Chondrocyte (in vitro differentiated cells): ENCODE measurements at regions not wholly inside any gene's neighbourhood (a gene's known extent, or its start where the extent isn't known, plus 50 kb on each side); places are given as distances from the start of the nearest gene placed in this dataset.

Source experiments
- DNase-seq: peaks from one replicate; pipeline ENCODE4 v3.0.0; 2021; ENCODE audit warnings: mixed read lengths, low spot score
- H3K27ac Mint-ChIP-seq: one replicate; pipeline ENCODE4 v1.8.0; 2021; ENCODE audit warnings: mild to moderate bottlenecking, moderate library complexity, mixed read lengths; ENCODE audit not compliant: unreplicated experiment
- H3K27me3 Mint-ChIP-seq: 2 replicates; pipeline ENCODE4 v1.8.0; 2021; ENCODE audit warnings: low read depth, mixed read lengths
- H3K36me3 Mint-ChIP-seq: 2 replicates; pipeline ENCODE4 v1.8.0; 2021; ENCODE audit warnings: low read depth, mixed read lengths
- H3K4me1 Mint-ChIP-seq: 2 replicates; pipeline ENCODE4 v1.8.0; 2021; ENCODE audit warnings: low read depth, mild to moderate bottlenecking, mixed read lengths
- H3K4me3 Mint-ChIP-seq: one replicate; pipeline ENCODE4 v1.8.0; 2021; ENCODE audit warnings: mild to moderate bottlenecking, moderate library complexity, mixed read lengths; ENCODE audit not compliant: unreplicated experiment
- H3K9me3 Mint-ChIP-seq: 2 replicates; pipeline ENCODE4 v1.8.0; 2021; ENCODE audit warnings: low read depth, mixed read lengths
- TF ChIP-seq, protein P1 (sequence below): fragments of 200-600 bp; sonication (generic); IDR thresholded peaks from 2 replicates; pipeline ENCODE4 v1.5.0; 2021; ENCODE audit warnings: antibody characterized with exemption, mild to moderate bottlenecking, moderate library complexity

GRCh38 chr22:27207907-27208306, 550.5 kb downstream of the MIAT start:
- Mint-ChIP-seq H3K9me3 (no peaks in the 10 kb centered on the region), H3K27me3 (no peaks in the 10 kb centered on the region), H3K4me3 (no peak overlapping the region), H3K36me3 (peaks cover 2% of the 10 kb centered on the region), H3K4me1 (peaks cover 66% of the 10 kb centered on the region), H3K27ac (peak overlapping the region; percentile 88)
- TF ChIP-seq, protein P1, sequence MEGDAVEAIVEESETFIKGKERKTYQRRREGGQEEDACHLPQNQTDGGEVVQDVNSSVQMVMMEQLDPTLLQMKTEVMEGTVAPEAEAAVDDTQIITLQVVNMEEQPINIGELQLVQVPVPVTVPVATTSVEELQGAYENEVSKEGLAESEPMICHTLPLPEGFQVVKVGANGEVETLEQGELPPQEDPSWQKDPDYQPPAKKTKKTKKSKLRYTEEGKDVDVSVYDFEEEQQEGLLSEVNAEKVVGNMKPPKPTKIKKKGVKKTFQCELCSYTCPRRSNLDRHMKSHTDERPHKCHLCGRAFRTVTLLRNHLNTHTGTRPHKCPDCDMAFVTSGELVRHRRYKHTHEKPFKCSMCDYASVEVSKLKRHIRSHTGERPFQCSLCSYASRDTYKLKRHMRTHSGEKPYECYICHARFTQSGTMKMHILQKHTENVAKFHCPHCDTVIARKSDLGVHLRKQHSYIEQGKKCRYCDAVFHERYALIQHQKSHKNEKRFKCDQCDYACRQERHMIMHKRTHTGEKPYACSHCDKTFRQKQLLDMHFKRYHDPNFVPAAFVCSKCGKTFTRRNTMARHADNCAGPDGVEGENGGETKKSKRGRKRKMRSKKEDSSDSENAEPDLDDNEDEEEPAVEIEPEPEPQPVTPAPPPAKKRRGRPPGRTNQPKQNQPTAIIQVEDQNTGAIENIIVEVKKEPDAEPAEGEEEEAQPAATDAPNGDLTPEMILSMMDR: no peak
- DNase-seq: no peak

GRCh38 chr22:27210111-27210730, 552.8 kb downstream of the MIAT start:
- no peaks in the 10 kb centered on the region for H3K27me3 Mint-ChIP-seq

DNA sequence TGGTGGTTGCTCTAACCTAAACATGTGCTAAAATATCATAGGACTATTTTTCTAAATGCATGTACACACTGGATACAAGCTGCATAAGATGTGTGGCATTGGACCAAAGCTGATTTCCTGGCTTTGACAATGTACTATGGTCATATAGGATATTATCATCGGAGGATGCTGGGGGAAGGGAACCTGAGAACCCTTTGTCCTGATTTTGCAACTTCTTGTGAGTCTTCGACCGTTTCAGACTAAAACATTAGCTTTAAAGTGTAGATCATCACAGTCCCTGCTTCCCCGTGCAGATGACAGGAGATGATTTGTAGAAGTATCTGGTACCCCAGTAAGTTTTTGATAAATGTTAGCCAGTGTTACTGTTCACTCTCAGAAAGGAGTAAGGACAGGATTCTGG, 554.7 kb downstream of the MIAT start:
- no peak for DNase-seq
- Mint-ChIP-seq H3K27ac (peak overlapping the region; percentile 98), H3K4me3 (no peak overlapping the region), H3K36me3 (peaks cover 5% of the 10 kb centered on the region), H3K9me3 (no peaks in the 10 kb centered on the region), H3K4me1 (peaks cover 69% of the 10 kb centered on the region), H3K27me3 (no peaks in the 10 kb centered on the region)
- TF ChIP-seq, protein P1: no peak

More at GRCh38 chr22:27210111-27210730, 552.8 kb downstream of the MIAT start:
- DNase-seq: no peak
- H3K36me3 Mint-ChIP-seq: peaks cover 3% of the 10 kb centered on the region
- H3K9me3 Mint-ChIP-seq: no peaks in the 10 kb centered on the region
- H3K4me3 Mint-ChIP-seq: no peak overlapping the region
- H3K4me1 Mint-ChIP-seq: peaks cover 74% of the 10 kb centered on the region
- H3K27ac Mint-ChIP-seq: no peak overlapping the region
- TF ChIP-seq, protein P1: no peak

DNA sequence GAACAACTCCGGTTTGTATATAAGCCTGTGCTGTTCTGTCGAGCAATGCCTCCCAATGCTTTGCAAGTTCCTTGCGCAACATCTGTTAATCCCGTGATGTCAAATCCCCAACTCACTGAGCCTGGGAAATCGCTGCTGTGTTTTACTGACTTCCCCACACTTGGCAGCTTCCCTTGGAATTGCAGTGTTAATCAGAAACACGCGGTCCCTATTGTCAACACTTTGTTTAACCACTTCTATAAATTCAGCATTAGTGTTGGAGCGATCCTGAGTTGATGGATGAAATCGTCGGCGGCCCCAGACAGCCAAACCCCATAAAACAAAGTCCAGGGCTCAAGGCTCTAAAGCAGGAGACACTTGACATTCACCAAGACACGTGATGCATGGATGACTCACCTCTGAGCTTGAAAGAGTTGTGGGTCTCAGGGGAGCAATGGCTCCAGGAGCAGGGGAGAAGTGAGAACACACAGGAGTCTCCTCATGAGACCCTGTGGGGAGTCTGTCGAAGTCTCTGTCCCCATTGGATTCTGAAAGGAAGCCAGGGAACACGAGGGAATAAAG, 555.3 kb downstream of the MIAT start:
- H3K27ac Mint-ChIP-seq: peak overlapping the region; percentile 98
- no peak for DNase-seq
- peaks cover 5% of the 10 kb centered on the region for H3K36me3 Mint-ChIP-seq
- H3K4me3 Mint-ChIP-seq: peak overlapping the region; percentile 26
- no peaks in the 10 kb centered on the region for H3K27me3 Mint-ChIP-seq
- H3K4me1 Mint-ChIP-seq: peaks cover 67% of the 10 kb centered on the region
- TF ChIP-seq, protein P1: no peak
- H3K9me3 Mint-ChIP-seq: no peaks in the 10 kb centered on the region

DNA sequence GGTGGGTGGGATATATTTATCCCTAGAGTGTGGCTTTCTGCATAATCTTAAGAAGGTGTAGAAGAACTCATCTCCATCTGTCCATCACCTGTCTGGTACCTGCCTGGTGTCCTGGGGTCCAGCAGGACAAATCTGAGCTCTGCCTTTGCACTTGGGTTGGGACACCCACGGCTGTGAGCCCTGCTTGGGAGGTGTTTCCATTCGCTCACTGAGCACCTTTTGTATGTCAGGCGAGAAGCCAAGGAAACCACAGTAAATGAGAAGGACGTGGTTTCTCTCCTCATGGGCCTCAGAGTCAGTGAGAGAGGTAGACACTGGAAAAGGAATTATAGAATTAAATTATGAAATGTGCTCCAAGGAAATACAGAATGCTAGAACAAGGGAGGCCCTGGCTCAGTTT, 555.9 kb downstream of the MIAT start:
- peaks cover 65% of the 10 kb centered on the region for H3K4me1 Mint-ChIP-seq
- no peak for DNase-seq

More for the DNA sequence above, 555.9 kb downstream of the MIAT start:
- Mint-ChIP-seq H3K27ac (peak overlapping the region; percentile 98), H3K4me3 (no peak overlapping the region), H3K27me3 (no peaks in the 10 kb centered on the region), H3K36me3 (peaks cover 5% of the 10 kb centered on the region), H3K9me3 (no peaks in the 10 kb centered on the region)
- TF ChIP-seq, protein P1: no peak
